Endothelial cell of umbilical vein (primary cell): ENCODE measurements at regions not wholly inside any gene's neighbourhood (a gene's known extent, or its start where the extent isn't known, plus 50 kb on each side); places are given as distances from the start of the nearest gene placed in this dataset.

ENCODE experiments used
- BruUV-seq: library from RNA; stranded (reverse); fragments of 400-500 nt; replicated peaks from 2 replicates; lab custom pipeline; 2021; lab: Mats Ljungman, UMichigan
- CTCF ChIA-PET: fragments of 300-600, 350-600 bp; sonication (Branson Sonifier 250); formaldehyde crosslinking; loops from one replicate; lab custom pipeline; 2021; ENCODE audit warnings: antibody characterized with exemption, inconsistent platforms; lab: Charles Lee
- POLR2A ChIA-PET: fragments of 300-600, 350-600 bp; sonication (Branson Sonifier 250); formaldehyde crosslinking; loops from one replicate; lab custom pipeline; 2021; ENCODE audit warnings: antibody characterized with exemption, inconsistent platforms; lab: Charles Lee
- DNase-seq: peaks from one replicate; pipeline ENCODE4 v3.0.0-alpha.2; 2011; ENCODE audit warnings: low read depth, low spot score
- FAIRE-seq: peaks from 2 replicates; lab custom pipeline; 2011; peaks lifted over from hg19 to GRCh38; lab: Jason Lieb, UNC
- H2AFZ ChIP-seq: 2 replicates; pipeline ENCODE4 v1.6.0; 2012; ENCODE audit warnings: low read depth, low read length, control low read depth, inconsistent platforms
- H3K27ac ChIP-seq: 2 replicates; pipeline ENCODE4 v1.5.1; 2011; ENCODE audit warnings: low read depth, mild to moderate bottlenecking, control low read depth, low read length, moderate library complexity; ENCODE audit not compliant: insufficient read depth
- H3K27me3 ChIP-seq, 2 experiments: 2 replicates each; pipeline versions ENCODE4 v1.6.0 to v1.6.1; 2011; ENCODE audit warnings: low read length in 2 of 2, mixed read lengths in 1 of 2; ENCODE audit not compliant: control insufficient read depth in 2 of 2, insufficient read depth in 2 of 2
- H3K36me3 ChIP-seq, 2 experiments: 2 replicates in 1 of 2; 3 replicates in 1 of 2; pipeline ENCODE4 v1.5.1; 2011; ENCODE audit warnings: low read length in 2 of 2, mild to moderate bottlenecking in 1 of 2, moderate library complexity in 1 of 2; ENCODE audit not compliant: control insufficient read depth in 2 of 2, insufficient read depth in 2 of 2; ENCODE audit errors: extremely low read depth in 1 of 2
- H3K4me1 ChIP-seq: 3 replicates; pipeline ENCODE4 v1.5.1; 2011; ENCODE audit warnings: mild to moderate bottlenecking, low read length; ENCODE audit not compliant: control insufficient read depth, insufficient read depth; ENCODE audit errors: extremely low read depth
- H3K4me2 ChIP-seq: 2 replicates; pipeline ENCODE4 v1.6.1; 2011; ENCODE audit warnings: low read length, control low read depth, mixed read lengths; ENCODE audit not compliant: insufficient read depth
- H3K4me3 ChIP-seq, 3 experiments: fragments of 200-600 bp in 1 of 3; sonication (generic), shearing (Covaris generic) in 1 of 3; replicated peaks in 1 of 3; 2 replicates each; pipeline ENCODE4 v1.5.1; 2011 to 2016; ENCODE audit warnings: control low read depth in 3 of 3, low read length in 3 of 3, mild to moderate bottlenecking in 2 of 3, inconsistent platforms in 1 of 3, low read depth in 1 of 3, moderate library complexity in 1 of 3; ENCODE audit not compliant: insufficient read depth in 1 of 3
- H3K79me2 ChIP-seq: 2 replicates; pipeline ENCODE4 v1.6.0; 2012; ENCODE audit warnings: low read length, inconsistent platforms; ENCODE audit not compliant: control insufficient read depth, insufficient read depth
- H3K9ac ChIP-seq: replicated peaks from 2 replicates; pipeline ENCODE3; 2011; ENCODE audit warnings: low read length, control low read depth; ENCODE audit not compliant: insufficient read depth; ENCODE audit errors: extremely low read depth
- H3K9me1 ChIP-seq: replicated peaks from 3 replicates; pipeline ENCODE4 v1.6.0; 2011; ENCODE audit warnings: mild to moderate bottlenecking, low read length; ENCODE audit not compliant: control insufficient read depth, insufficient read depth; ENCODE audit errors: extremely low read depth
- H3K9me3 ChIP-seq: replicated peaks from 2 replicates; pipeline ENCODE4 v1.5.1; 2012; ENCODE audit warnings: low read length, inconsistent platforms; ENCODE audit not compliant: control insufficient read depth, insufficient read depth
- H4K20me1 ChIP-seq: replicated peaks from 2 replicates; pipeline ENCODE3; 2011; ENCODE audit warnings: mild to moderate bottlenecking, low read length; ENCODE audit not compliant: control insufficient read depth, insufficient read depth; ENCODE audit errors: extremely low read depth
- EZH2 ChIP-seq: IDR thresholded peaks from 2 replicates; pipeline ENCODE4 v1.6.1; 2012; ENCODE audit warnings: borderline replicate concordance, low read depth, mild to moderate bottlenecking, moderate library complexity, low read length, inconsistent platforms; ENCODE audit not compliant: severe bottlenecking
- FOS ChIP-seq: IDR thresholded peaks from 2 replicates; pipeline ENCODE4 v1.6.1; 2011; ENCODE audit warnings: mild to moderate bottlenecking, low read length, moderate library complexity, borderline replicate concordance; ENCODE audit not compliant: insufficient read depth
- GATA2 ChIP-seq: IDR thresholded peaks from 2 replicates; pipeline ENCODE4 v1.7.0; 2011; ENCODE audit warnings: low read depth, mild to moderate bottlenecking, moderate library complexity, mixed read lengths, low read length; ENCODE audit not compliant: insufficient read length, insufficient read depth
- JUN ChIP-seq: IDR thresholded peaks from 2 replicates; pipeline ENCODE4 v1.6.1; 2011; ENCODE audit warnings: borderline replicate concordance, low read depth; ENCODE audit not compliant: insufficient read length, insufficient read depth
- MYC ChIP-seq: IDR thresholded peaks from one replicate; pipeline ENCODE4 v1.6.1; 2011; ENCODE audit warnings: mild to moderate bottlenecking, low read depth, low read length
- POLR2A ChIP-seq: IDR thresholded peaks from 2 replicates; pipeline ENCODE4 v1.6.1; 2012; ENCODE audit warnings: low read depth, mild to moderate bottlenecking, control low read depth, low read length
- POLR2AphosphoS5 ChIP-seq: IDR thresholded peaks from 2 replicates; pipeline ENCODE4 v1.6.1; 2012; ENCODE audit warnings: low read depth, mild to moderate bottlenecking, control low read depth, low read length, moderate library complexity; ENCODE audit not compliant: insufficient read depth
- dilution Hi-C: fragments of 300-500 bp; cut with MboI; formaldehyde crosslinking; loops from one replicate; pipeline ENCODE4 v1.15.0; 2019; ENCODE audit warnings: low sequenced_read_pairs; ENCODE audit not compliant: extremely low pct_ligation_motif_present
- intact Hi-C: fragments of 100-400 bp; cut with micrococcal nuclease; formaldehyde crosslinking; loops from one replicate; pipeline ENCODE4 v1.10.0; 2022
- TF ChIP-seq, protein P1 (sequence below): IDR thresholded peaks from 2 replicates; pipeline ENCODE4 v1.6.1; 2011; ENCODE audit not compliant: insufficient read depth, insufficient read length
- TF ChIP-seq, protein P2 (sequence below), 2 donors: IDR thresholded peaks; 1 replicate in 1 of 2; 2 replicates in 1 of 2; pipeline ENCODE4 v1.5.1; 2011; ENCODE audit warnings: low read length in 2 of 2, mild to moderate bottlenecking in 2 of 2, moderate library complexity in 2 of 2, control low read depth in 1 of 2, inconsistent platforms in 1 of 2, low read depth in 1 of 2; ENCODE audit not compliant: insufficient read depth in 1 of 2; ENCODE audit errors: extremely low read depth in 1 of 2

DNA sequence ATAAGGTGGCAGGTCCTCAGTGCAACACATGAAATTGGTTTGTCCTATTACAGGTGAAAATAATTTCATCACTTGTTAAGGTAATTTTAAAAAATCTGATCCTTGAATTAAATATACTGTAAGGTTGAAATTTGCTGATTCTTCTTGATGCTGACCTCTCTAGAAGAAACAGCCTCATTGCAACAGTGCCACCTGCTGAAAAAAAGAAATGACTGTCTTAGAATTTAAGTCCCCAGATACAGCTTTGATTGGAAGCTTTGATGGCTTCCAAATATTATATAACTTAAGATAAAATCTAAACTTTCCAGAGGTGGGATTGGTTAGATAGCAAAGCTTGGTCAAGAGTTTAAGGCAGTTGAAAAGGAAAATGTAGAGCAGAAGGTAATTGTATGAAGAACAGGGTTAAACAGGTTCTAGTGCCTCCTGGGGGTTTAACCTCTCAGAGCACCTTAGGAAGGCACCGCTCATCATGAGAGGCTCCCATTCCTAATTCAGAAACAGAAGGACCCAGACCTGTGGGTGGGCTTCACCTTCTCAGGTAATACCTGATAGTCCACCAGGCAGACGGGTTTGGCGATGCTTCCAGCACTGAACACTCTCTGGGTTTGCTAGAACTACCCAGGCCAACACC lies 401.0 kb downstream of the PAX1 start:
- no peak overlapping the region for H3K27ac ChIP-seq
- intact Hi-C loops (no loop called here), dilution Hi-C loops (no loop called here)
- POLR2A ChIA-PET = no interaction called here
- no peaks in the 10 kb centered on the region for H4K20me1 ChIP-seq
- TF ChIP-seq EZH2 (no peak), POLR2A (no peak), GATA2 (no peak), JUN (no peak), MYC (no peak), POLR2AphosphoS5 (no peak), FOS (no peak)
- TF ChIP-seq, protein P1, sequence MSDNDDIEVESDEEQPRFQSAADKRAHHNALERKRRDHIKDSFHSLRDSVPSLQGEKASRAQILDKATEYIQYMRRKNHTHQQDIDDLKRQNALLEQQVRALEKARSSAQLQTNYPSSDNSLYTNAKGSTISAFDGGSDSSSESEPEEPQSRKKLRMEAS = no peak
- TF ChIP-seq, protein P2, sequence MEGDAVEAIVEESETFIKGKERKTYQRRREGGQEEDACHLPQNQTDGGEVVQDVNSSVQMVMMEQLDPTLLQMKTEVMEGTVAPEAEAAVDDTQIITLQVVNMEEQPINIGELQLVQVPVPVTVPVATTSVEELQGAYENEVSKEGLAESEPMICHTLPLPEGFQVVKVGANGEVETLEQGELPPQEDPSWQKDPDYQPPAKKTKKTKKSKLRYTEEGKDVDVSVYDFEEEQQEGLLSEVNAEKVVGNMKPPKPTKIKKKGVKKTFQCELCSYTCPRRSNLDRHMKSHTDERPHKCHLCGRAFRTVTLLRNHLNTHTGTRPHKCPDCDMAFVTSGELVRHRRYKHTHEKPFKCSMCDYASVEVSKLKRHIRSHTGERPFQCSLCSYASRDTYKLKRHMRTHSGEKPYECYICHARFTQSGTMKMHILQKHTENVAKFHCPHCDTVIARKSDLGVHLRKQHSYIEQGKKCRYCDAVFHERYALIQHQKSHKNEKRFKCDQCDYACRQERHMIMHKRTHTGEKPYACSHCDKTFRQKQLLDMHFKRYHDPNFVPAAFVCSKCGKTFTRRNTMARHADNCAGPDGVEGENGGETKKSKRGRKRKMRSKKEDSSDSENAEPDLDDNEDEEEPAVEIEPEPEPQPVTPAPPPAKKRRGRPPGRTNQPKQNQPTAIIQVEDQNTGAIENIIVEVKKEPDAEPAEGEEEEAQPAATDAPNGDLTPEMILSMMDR (IDR thresholded peaks at IDR 0.05; ENCODE audit: extremely low read depth in 1 of 2, insufficient read depth in 1 of 2, low read depth in 1 of 2, low read length in 2 of 2) = no peak
- peaks cover 1% of the 10 kb centered on the region for H3K9me3 ChIP-seq
- no peaks in the 10 kb centered on the region for H3K27me3 ChIP-seq
- H3K36me3 ChIP-seq = no peaks in the 10 kb centered on the region
- no peak overlapping the region for H2AFZ ChIP-seq
- DNase-seq = no peak
- no peak overlapping the region for H3K4me2 ChIP-seq
- no peaks in the 10 kb centered on the region for H3K4me1 ChIP-seq
- H3K4me3 ChIP-seq = no peak overlapping the region
- H3K79me2 ChIP-seq = no peaks in the 10 kb centered on the region
- no peaks in the 10 kb centered on the region for H3K9me1 ChIP-seq
- no TSS peak for BruUV-seq
- no peak overlapping the region for H3K9ac ChIP-seq
- CTCF ChIA-PET = no interaction called here
- no peak for FAIRE-seq
